ENCODE measurements at regions not wholly inside any gene's neighbourhood (a gene's known extent, or its start where the extent isn't known, plus 50 kb on each side); places are given as distances from the start of the nearest gene placed in this dataset.

GRCh38 chr7:21041252-21041651, 254.6 kb upstream of the SP8 start:
- no peak for DNase-seq

GRCh38 chr7:21041666-21042065, 255.0 kb upstream of the SP8 start:
- no peak for DNase-seq

GRCh38 chr7:21044384-21044783, 257.7 kb upstream of the SP8 start:
- no peak for DNase-seq

- DNase-seq, result no peak
Observed at GRCh38 chr7:21044913-21045568, 258.4 kb upstream of the SP8 start.

GRCh38 chr7:21051865-21052264, 265.2 kb upstream of the SP8 start:
- DNase-seq, result no peak

- DNase-seq, result no peak
Observed at GRCh38 chr7:21054427-21055112, 267.9 kb upstream of the SP8 start.

GRCh38 chr7:21059069-21059468, 272.4 kb upstream of the SP8 start:
- DNase-seq, result no peak

GRCh38 chr7:21063106-21063505, 276.4 kb upstream of the SP8 start:
- DNase-seq, result no peak

GRCh38 chr7:21064698-21065648, 278.3 kb upstream of the SP8 start:
- no peak for DNase-seq

- no peak for DNase-seq
Observed at GRCh38 chr7:21066221-21066620, 279.5 kb upstream of the SP8 start.

GRCh38 chr7:21067216-21067615, 280.5 kb upstream of the SP8 start:
- no peak for DNase-seq

GRCh38 chr7:21070571-21071090, 283.9 kb upstream of the SP8 start:
- DNase-seq, result no peak

- no peak for DNase-seq
Observed at GRCh38 chr7:21071561-21072501, 285.1 kb upstream of the SP8 start.

GRCh38 chr7:21076054-21076453, 289.4 kb upstream of the SP8 start:
- no peak for DNase-seq

GRCh38 chr7:21076574-21076973, 289.9 kb upstream of the SP8 start:
- no peak for DNase-seq

- no peak for DNase-seq
Observed at GRCh38 chr7:21077602-21078001, 290.9 kb upstream of the SP8 start.

- no peak for DNase-seq
Observed at GRCh38 chr7:21084286-21084685, 297.6 kb upstream of the SP8 start.

- no peak for DNase-seq
Observed at GRCh38 chr7:21086688-21087087, 300.0 kb upstream of the SP8 start.

- DNase-seq, result no peak
Observed at GRCh38 chr7:21089653-21090052, 303.0 kb upstream of the SP8 start.

GRCh38 chr7:21092766-21093702, 306.3 kb upstream of the SP8 start:
- DNase-seq, result no peak

- DNase-seq, result no peak
Observed at GRCh38 chr7:21094589-21094988, 307.9 kb upstream of the SP8 start.
